ENCODE measurements at regions not wholly inside any gene's neighbourhood (a gene's known extent, or its start where the extent isn't known, plus 50 kb on each side); places are given as distances from the start of the nearest gene placed in this dataset.

GRCh38 chr4:179539641-179540040 is 2097.4 kb upstream of the AGA start:
- Histone ChIP-seq H3K36me3 (ENCODE audit: insufficient read depth, low read length) (no peaks in the 10 kb centered on the region), H3K9me3 (ENCODE audit: low read depth, low read length) (no peaks in the 10 kb centered on the region), H3K27ac (no peak overlapping the region), H3K9ac (ENCODE audit: insufficient read length) (no peak overlapping the region), H3K4me3 (no peak overlapping the region)
- TF ChIP-seq FOXP2 (optimal IDR thresholded peaks at IDR 0.05; ENCODE audit: control extremely low read depth, extremely low read length, insufficient read depth) (no peak), EZH2 (IDR thresholded peaks at IDR 0.05) (no peak), POLR2AphosphoS5 (IDR thresholded peaks at IDR 0.05; ENCODE audit: borderline replicate concordance, low read depth, low read length) (no peak)
- no peak for DNase-seq (ENCODE audit: low read depth, low spot score)

DNA sequence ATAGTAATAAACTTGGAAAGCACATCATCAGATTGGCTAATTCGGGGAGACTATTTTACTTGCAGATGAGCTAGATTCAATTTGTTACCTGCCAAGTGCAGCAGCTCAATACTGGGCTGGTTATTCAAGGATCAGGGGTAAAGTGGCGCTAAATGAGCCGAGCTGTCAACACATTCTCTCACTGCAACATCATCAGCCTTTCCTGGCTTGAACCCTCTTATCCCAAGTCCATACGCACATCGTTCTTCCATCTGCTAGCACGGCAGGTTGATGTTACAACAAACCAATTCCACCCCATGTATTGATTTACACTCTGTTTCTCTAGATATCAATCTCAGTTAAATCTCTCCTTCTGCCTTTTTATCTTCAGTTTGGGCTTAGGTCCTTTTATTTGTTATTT is 2101.5 kb upstream of the AGA start:
- no peak for TF ChIP-seq FOXP2 (optimal IDR thresholded peaks at IDR 0.05; ENCODE audit: control extremely low read depth, extremely low read length, insufficient read depth)
- no peak for TF ChIP-seq POLR2AphosphoS5 (IDR thresholded peaks at IDR 0.05; ENCODE audit: borderline replicate concordance, low read depth, low read length)
- TF ChIP-seq EZH2 (IDR thresholded peaks at IDR 0.05): no peak

DNA sequence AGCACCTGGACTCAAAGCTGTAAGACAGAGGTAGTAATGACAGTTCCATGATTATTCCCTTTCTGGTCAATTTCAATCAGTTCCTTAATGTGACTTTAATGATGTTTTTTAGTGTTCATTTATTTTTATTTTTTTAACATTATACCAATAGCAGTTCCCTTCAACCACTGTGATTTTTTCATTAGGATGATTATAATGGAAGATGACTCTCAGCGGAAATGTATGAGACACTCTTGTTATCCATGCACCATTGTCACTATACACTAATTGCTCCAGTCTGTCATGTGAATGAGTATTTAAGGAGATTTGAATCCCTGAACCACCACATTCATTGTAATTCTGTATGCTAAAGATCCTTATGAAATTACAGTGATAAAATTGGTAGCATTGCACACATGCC is 2102.3 kb upstream of the AGA start:
- no peak overlapping the region for H3K27ac ChIP-seq
- no peak for DNase-seq (ENCODE audit: low read depth, low spot score)
- TF ChIP-seq FOXP2 (optimal IDR thresholded peaks at IDR 0.05; ENCODE audit: control extremely low read depth, extremely low read length, insufficient read depth): no peak
- TF ChIP-seq EZH2 (IDR thresholded peaks at IDR 0.05): no peak
- no peak for TF ChIP-seq POLR2AphosphoS5 (IDR thresholded peaks at IDR 0.05; ENCODE audit: borderline replicate concordance, low read depth, low read length)
- H3K36me3 ChIP-seq (ENCODE audit: insufficient read depth, low read length): no peaks in the 10 kb centered on the region
- H3K4me3 ChIP-seq: no peak overlapping the region
- H3K9me3 ChIP-seq (ENCODE audit: low read depth, low read length): no peaks in the 10 kb centered on the region
- H3K9ac ChIP-seq (ENCODE audit: insufficient read length): no peak overlapping the region

More for the DNA sequence above, 2101.5 kb upstream of the AGA start:
- Histone ChIP-seq H3K27ac (no peak overlapping the region), H3K4me3 (no peak overlapping the region), H3K36me3 (ENCODE audit: insufficient read depth, low read length) (no peaks in the 10 kb centered on the region), H3K9me3 (ENCODE audit: low read depth, low read length) (no peaks in the 10 kb centered on the region), H3K9ac (ENCODE audit: insufficient read length) (no peak overlapping the region)
- no peak for DNase-seq (ENCODE audit: low read depth, low spot score)

DNA sequence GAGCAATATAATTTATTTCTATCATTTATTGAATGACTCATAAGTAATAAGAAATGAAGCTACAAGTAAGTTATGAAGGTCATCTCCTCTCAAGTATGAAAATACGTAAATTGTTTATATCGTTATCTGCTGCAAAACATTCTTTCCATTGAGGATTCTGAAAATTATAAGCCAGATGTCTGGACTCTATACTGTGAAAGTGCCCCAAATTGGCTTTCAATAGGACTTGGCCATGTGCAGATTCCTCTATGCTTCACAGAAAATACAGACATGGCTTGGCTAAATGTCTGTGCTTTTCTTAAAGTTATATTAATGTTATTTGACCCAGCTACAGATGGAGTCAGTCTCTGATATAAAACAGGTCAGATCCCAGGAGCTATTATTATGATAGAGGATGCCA is 2109.9 kb upstream of the AGA start:
- Histone ChIP-seq H3K27ac (no peak overlapping the region), H3K4me3 (no peak overlapping the region), H3K36me3 (ENCODE audit: insufficient read depth, low read length) (no peaks in the 10 kb centered on the region), H3K9me3 (ENCODE audit: low read depth, low read length) (no peaks in the 10 kb centered on the region), H3K9ac (ENCODE audit: insufficient read length) (no peak overlapping the region)
- TF ChIP-seq POLR2AphosphoS5 (IDR thresholded peaks at IDR 0.05; ENCODE audit: borderline replicate concordance, low read depth, low read length): no peak
- no peak for DNase-seq (ENCODE audit: low read depth, low spot score)

- no peak for DNase-seq (ENCODE audit: low read depth, low spot score)
- Histone ChIP-seq H3K27ac (no peak overlapping the region), H3K9ac (ENCODE audit: insufficient read length) (no peak overlapping the region), H3K4me3 (no peak overlapping the region), H3K36me3 (ENCODE audit: insufficient read depth, low read length) (no peaks in the 10 kb centered on the region), H3K9me3 (ENCODE audit: low read depth, low read length) (no peaks in the 10 kb centered on the region; the same call in 1 of the 2 replicates)
- TF ChIP-seq EZH2 (IDR thresholded peaks at IDR 0.05) (no peak), FOXP2 (optimal IDR thresholded peaks at IDR 0.05; ENCODE audit: control extremely low read depth, extremely low read length, insufficient read depth) (no peak), POLR2AphosphoS5 (IDR thresholded peaks at IDR 0.05; ENCODE audit: borderline replicate concordance, low read depth, low read length) (no peak)
Observed at GRCh38 chr4:179563741-179564140, 2121.5 kb upstream of the AGA start.

GRCh38 chr4:179569549-179569948 is 2127.3 kb upstream of the AGA start:
- Histone ChIP-seq H3K4me3 (no peak overlapping the region), H3K36me3 (ENCODE audit: insufficient read depth, low read length) (no peaks in the 10 kb centered on the region), H3K27ac (no peak overlapping the region), H3K9ac (ENCODE audit: insufficient read length) (no peak overlapping the region), H3K9me3 (ENCODE audit: low read depth, low read length) (no peaks in the 10 kb centered on the region; the same call in 1 of the 2 replicates)
- TF ChIP-seq EZH2 (IDR thresholded peaks at IDR 0.05) (no peak), POLR2AphosphoS5 (IDR thresholded peaks at IDR 0.05; ENCODE audit: borderline replicate concordance, low read depth, low read length) (no peak), FOXP2 (optimal IDR thresholded peaks at IDR 0.05; ENCODE audit: control extremely low read depth, extremely low read length, insufficient read depth) (no peak)
- no peak for DNase-seq (ENCODE audit: low read depth, low spot score)

DNA sequence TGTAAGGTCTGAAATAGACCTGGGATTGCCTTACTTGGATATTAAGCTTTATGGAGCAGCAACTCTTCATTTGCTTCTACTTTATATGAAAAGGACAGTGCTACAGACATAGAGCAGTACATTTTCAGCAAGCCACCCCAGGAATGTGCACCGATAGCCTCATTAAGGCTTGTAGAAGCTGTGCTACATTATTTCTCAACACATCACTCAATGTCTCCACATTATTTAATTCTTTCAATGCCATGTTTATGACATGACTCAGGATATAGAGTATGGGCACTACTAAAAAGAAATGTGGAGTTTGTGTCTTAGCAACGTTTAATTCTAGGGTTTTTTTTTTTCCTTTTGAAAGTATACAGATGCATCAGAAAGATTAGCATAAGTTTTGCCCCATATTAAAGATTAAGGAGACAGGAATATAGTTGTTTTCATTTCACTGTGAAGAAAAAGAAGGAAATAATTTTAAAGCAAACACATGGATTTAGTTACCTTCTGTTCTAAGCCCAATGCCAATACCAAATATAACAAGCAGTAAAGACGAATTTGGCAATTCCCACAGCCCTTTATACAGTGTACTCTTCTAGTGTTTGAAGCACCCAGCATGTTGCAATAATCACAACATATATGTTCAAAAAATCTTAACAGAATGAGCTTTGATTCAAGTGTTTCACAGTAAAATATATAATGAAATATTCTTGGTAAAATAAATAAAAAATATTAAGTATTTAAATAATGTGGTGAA is 2140.1 kb upstream of the AGA start:
- H3K4me3 ChIP-seq: no peak overlapping the region
- TF ChIP-seq EZH2 (IDR thresholded peaks at IDR 0.05) (no peak), POLR2AphosphoS5 (IDR thresholded peaks at IDR 0.05; ENCODE audit: borderline replicate concordance, low read depth, low read length) (no peak), FOXP2 (optimal IDR thresholded peaks at IDR 0.05; ENCODE audit: control extremely low read depth, extremely low read length, insufficient read depth) (no peak)
- no peaks in the 10 kb centered on the region for H3K9me3 ChIP-seq (ENCODE audit: low read depth, low read length)
- DNase-seq (ENCODE audit: low read depth, low spot score): no peak
- H3K9ac ChIP-seq (ENCODE audit: insufficient read length): no peak overlapping the region
- H3K27ac ChIP-seq: no peak overlapping the region
- no peaks in the 10 kb centered on the region for H3K36me3 ChIP-seq (ENCODE audit: insufficient read depth, low read length)

DNA sequence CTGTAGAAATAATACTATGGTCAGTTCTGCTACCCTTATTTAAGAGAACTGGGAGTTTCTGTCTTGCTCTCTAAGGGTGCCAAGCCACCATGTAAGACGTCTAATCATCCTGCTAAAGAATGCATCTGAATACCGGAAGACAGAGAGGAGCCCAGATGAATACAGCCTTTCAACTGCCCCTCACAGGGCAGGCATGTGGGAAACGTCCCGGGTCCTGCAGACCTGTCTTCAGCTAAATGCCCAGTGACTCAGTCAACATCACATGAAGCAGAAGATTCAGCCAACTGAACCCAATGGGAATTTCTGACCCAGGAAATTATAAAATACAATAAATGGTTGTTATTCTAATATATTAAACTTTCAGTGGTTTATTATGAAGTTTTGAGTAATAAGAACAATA is 2141.0 kb upstream of the AGA start:
- no peaks in the 10 kb centered on the region for H3K9me3 ChIP-seq (ENCODE audit: low read depth, low read length)
- no peak overlapping the region for H3K27ac ChIP-seq
- H3K9ac ChIP-seq (ENCODE audit: insufficient read length): no peak overlapping the region
- no peaks in the 10 kb centered on the region for H3K36me3 ChIP-seq (ENCODE audit: insufficient read depth, low read length)
- no peak overlapping the region for H3K4me3 ChIP-seq
- no peak for DNase-seq (ENCODE audit: low read depth, low spot score)
- TF ChIP-seq FOXP2 (optimal IDR thresholded peaks at IDR 0.05; ENCODE audit: control extremely low read depth, extremely low read length, insufficient read depth) (no peak), POLR2AphosphoS5 (IDR thresholded peaks at IDR 0.05; ENCODE audit: borderline replicate concordance, low read depth, low read length) (no peak), EZH2 (IDR thresholded peaks at IDR 0.05) (no peak)

DNA sequence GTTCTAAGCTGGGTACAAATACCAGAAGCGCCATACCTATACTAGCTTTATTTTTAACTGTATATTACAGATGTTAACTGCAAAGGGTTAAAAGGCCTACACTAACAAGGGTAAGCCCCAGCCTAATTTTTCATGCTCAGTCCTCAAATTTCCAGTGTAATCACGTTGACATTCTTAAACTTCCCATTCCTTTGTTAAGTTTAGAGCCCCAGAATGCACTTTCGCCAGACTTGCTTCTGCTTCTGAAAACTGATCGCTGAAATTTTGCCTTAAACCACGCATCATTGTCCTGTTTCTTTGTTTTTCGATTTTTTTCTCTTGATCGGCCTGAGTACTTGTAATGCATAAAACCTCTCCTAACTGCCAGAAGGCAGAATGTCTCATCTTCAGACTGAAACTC is 2141.9 kb upstream of the AGA start:
- Histone ChIP-seq H3K4me3 (no peak overlapping the region), H3K27ac (no peak overlapping the region), H3K9me3 (ENCODE audit: low read depth, low read length) (no peaks in the 10 kb centered on the region), H3K36me3 (ENCODE audit: insufficient read depth, low read length) (no peaks in the 10 kb centered on the region), H3K9ac (ENCODE audit: insufficient read length) (no peak overlapping the region)
- no peak for DNase-seq (ENCODE audit: low read depth, low spot score)
- TF ChIP-seq POLR2AphosphoS5 (IDR thresholded peaks at IDR 0.05; ENCODE audit: borderline replicate concordance, low read depth, low read length) (no peak), FOXP2 (optimal IDR thresholded peaks at IDR 0.05; ENCODE audit: control extremely low read depth, extremely low read length, insufficient read depth) (no peak), EZH2 (IDR thresholded peaks at IDR 0.05) (no peak)
